ENCODE measurements at regions not wholly inside any gene's neighbourhood (a gene's known extent, or its start where the extent isn't known, plus 50 kb on each side); places are given as distances from the start of the nearest gene placed in this dataset.

DNA sequence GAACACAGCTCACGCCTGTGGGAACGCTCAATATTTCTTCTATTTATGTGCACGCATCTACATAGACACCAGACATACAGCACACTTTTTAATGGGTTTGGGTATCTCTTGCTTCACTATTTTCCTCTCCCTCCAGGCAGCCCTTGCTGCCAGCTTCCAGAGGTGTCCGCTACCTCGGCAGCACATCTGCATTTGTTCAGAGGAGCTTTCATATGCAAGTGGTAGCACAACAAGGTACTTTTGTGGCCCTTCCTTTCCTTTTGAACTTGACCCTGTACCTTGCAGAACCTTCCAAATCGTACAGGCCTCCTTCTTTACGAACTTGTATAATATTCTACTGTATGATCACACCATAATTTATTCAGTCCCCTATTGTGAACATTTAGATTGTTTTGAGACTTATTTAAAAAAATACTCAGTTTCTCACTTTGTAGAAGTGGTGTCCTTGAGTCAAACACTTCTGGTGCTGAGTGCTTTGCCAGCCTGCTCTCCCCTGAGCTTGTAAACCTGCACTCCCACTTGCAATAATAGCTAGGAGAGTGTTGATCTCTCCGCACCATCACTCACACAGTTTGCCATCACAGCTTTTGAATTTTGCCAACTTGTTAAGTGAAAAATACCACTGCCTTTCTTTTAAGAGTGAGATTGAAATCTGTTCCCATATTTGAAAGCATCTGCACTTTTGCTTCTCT lies 106.0 kb upstream of the ZNF32 start:
- no peak for DNase-seq

DNA sequence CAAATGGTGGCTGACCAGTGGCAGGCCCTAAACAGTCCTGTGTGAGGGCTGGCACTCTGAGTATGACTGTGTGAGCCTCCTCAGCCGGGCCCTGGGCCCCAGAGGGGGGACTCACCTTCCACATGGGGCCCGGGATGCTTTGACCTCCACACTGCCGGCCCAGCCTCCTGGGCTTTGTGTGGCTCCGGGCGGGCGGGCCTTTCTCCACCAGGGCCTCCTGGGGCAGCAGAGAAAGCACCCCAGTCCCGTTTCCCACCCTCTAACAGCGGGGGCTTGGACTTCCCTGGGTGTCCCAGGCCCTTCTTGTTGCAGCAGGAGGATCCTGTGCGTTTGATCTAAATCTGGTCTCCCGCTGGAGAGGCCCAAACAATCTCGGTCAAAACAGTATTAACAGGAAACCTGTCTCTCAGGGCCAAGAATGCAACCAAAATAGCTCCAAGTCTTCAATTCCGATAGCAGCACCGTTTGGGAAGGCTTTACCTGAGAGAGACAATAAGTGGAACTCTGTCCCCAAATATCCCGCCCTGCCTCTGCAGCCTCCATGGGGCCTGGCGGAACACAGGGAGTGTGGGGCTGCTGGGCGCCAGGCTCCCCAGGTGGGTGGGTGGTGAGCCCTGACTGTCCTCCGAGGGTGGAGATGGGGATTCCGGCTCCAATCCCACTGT lies 104.8 kb upstream of the ZNF32 start:
- no peak for DNase-seq

- no peak for DNase-seq
Observed at GRCh38 chr10:43752682-43753081, 104.0 kb upstream of the ZNF32 start.

DNA sequence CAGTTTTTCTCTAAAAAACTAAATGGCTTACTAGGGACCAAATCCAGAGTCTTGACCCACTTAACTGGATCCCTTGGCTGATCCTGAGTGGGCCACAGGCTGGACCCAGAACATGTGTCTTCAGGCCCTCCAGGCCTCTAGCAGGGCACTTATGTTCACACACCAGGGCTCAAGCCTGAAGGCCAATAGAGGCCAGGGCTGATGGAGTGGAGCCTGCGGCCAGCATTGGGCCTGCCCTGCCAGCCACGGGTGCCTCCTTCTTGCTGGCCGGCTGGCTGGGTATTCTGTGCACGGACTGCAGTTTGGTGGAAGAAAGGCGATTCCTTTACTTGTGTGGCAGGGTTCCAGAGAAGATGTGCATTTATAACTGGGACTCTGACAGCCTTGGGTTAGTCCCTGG lies 103.0 kb upstream of the ZNF32 start:
- no peak for DNase-seq

GRCh38 chr10:43749940-43750552 lies 101.4 kb upstream of the ZNF32 start:
- DNase-seq = no peak

DNA sequence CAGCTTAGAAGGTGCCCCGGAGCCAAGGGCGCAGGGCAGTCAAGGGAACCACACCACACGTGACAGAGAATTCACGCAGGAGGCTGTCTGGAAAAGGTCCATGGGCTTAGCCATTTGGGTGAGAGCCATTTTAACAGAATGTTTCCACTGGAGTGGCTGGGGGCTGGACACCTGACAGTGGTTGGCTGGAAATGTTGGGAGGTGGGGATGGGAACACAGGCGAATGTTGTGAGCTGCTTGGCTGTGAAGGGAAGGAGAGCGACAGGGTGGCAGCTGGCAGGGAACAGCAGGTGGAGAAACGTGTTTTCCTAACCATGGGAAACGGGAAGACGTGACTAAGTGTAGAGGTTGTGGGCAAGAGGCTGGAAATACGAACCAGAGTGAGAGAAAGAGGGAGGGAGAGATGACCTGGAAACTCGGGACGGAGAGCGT lies 100.5 kb upstream of the ZNF32 start:
- no peak for DNase-seq

- no peak for DNase-seq
Observed at GRCh38 chr10:43748560-43748959, 99.9 kb upstream of the ZNF32 start.

GRCh38 chr10:43746906-43747305 lies 98.2 kb upstream of the ZNF32 start:
- no peak for DNase-seq

- no peak for DNase-seq
Observed at GRCh38 chr10:43739161-43739560, 90.5 kb upstream of the ZNF32 start.

DNA sequence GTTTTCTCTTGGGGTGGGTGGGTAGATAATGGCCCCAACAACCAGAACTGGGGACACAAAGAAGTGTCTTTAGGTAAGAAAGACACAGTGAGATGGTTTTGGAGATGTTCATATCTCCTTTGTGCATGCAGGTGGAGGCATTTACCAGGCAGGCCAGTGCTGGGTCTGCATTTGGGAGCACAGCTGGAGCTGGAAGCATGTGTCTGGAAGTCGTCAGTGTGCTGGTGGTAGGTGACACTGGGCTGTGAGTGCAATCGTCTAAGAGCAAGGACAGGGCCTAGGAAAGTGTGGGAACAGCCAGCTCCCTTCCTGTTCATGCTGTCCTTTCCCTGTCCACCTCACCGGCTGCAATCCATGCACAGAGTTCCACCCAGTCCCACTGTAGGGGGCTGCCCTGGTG lies 88.3 kb upstream of the ZNF32 start:
- DNase-seq = no peak

GRCh38 chr10:43735907-43736306 lies 87.2 kb upstream of the ZNF32 start:
- no peak for DNase-seq

DNA sequence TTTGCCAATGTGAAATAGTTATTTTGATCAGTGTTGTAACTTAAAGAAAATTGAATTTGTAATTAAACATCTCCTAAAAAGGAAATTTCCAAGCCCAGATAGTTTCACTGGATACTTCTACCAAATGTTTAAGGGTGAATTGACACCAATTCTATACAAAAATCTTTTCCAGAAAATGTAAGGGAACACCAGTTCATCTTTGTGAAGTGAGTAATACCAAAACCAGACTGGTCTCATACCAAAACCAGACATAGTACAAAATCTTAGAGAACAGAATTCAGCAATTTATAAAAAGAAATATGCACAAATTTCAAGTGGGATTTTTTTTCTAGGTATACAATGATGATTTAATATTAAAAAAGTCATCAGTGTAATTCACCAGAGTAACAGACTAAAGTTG lies 86.0 kb upstream of the ZNF32 start:
- no peak for DNase-seq

- DNase-seq = no peak
Observed at GRCh38 chr10:43731486-43731885, 82.8 kb upstream of the ZNF32 start.

DNA sequence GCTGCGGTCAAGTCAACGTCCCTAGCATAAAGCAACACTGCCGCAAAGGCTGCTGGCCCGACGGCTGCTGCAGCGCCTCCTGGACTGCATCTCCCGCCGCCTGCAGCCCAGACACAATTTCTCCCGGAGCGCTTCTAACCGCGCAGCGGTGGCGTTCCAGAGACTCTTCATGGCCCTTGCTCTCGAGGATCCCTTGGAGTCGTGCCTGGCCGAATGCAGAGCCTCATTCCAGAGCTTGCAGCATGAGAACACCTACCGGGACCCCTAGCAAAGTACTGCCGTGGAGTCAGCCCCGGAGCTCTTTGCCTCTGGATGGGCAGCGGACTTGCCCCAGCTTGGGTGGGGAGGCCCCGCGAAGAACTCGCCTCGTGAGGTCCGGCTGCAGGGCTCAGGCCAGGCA lies 79.7 kb upstream of the ZNF32 start:
- DNase-seq = no peak

DNA sequence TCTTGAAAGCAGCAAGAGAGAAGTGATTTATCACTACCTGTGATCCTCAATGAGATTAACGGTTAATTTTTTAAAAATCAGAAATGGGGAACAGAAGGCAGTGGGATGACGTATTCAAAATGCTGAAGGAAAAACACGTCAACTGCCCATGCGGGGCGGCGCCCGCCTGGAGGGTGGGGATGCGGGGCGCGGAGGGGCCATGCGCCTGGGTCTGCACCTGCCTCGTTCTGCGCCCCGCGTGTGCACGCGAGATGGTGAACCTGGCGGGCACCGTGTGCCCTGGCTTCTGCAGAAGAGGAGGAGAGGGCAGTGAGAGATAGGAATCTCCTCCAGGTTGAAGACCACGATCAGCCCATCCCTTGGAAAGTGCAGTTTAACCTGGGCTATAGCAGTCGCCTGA lies 79.3 kb upstream of the ZNF32 start:
- DNase-seq = no peak

GRCh38 chr10:43715334-43715733 lies 66.7 kb upstream of the ZNF32 start:
- no peak for DNase-seq

DNA sequence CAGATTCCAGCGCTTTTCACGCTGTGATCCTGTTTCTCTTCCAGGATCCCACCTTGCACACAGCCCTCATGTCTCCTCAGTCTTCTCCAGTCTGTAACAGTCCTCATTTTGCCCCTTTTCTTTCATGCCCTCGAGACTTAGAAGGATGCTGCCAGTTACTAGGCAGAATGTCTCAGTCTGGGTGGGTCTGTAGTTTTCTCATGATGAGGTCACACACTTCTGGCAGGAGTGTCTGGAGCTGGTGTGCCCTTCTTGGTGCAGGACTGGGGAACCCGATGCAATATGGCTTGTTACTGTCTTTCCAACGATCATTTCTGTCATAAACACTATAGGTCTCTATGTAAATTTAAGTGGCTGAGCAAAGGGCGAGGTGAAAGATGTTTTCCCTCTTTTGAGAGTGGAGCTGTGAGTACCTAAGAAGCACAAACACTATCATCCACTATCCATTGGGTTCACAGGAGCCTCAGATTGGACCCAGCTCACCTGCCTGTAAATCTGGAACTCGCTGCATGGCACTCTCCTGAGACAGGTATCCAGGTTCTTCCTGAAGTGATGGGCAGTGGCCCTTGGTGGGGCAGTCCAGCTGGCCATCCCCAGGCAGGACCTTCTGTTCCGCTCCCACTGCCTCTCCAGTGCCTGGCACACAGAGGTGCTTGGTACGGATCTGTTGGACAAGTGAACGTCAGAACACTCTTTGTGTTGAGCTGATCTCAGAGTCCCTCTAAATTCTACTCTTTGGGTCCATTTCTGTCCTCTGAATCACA lies 64.3 kb upstream of the ZNF32 start:
- no peak for DNase-seq

DNA sequence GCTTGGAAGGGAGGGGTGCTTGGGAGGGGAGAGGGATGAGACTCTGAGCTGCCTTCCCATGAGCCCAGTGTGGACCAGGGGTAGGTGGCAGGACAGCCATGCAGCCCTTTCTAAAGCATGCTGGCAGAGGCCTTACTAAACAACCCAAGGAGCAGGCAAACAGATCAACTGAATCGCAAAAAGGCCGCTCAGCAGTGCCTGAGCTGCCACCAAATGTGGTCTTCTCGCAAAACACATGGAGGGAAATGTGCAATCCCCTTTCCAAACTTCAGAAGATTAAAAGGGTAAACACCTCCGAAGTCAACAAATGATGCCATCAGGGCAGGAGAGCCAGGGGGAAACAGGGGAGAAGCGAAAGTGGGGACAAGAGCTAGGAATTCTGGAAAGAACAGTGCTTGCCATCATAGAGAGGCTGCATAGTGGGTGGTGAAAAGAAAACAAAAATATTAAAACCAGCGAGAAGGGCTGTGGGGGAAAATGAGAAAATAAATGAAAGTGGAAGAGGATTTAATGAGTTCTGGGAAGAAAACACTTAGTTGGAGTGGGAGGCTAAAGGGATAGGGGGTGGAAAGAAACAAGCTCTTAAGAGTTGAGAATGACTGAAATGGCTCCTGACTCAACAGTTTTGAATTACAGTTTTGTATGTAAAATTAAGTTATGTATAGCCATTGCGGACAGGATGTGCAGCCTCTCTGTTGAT lies 62.2 kb upstream of the ZNF32 start:
- no peak for DNase-seq

DNA sequence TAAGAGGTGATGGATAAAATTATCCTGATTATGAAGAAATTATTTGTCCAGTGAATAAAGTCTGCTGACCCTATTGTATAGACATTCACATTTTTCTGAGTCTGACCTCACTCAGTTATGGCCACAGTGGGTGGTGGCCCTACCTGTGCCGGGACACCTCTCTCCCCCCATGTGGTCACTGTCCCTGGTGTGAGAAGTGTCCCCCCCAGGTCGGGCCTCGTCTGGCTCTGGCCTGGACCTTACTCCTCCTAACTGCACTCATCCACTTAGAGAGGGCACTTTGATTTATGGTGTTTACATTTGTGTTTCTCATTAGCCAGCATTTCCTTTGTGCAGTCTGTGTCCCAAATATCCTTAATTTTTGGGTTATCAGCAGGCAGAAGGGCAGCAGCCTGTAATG lies 59.6 kb upstream of the ZNF32 start:
- DNase-seq = no peak

DNA sequence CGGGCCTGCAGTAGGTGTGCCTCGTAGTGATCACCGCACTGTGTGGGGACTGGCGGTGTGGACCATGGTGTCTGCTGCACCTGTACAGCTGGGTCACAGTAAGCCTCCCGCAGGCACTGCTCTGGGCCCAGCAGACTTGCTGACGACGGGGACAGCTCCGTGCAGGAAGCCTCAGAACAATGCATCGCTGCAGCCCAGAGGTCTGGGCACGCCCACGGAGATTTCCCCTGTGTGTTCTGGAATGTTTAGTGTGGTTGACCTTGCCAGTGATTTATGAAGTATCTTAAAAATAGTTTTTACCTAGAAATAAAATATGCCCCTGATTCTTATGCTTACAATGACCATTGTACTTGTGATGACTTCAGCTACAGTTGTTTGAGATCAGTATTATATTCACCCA lies 59.1 kb upstream of the ZNF32 start:
- no peak for DNase-seq

DNA sequence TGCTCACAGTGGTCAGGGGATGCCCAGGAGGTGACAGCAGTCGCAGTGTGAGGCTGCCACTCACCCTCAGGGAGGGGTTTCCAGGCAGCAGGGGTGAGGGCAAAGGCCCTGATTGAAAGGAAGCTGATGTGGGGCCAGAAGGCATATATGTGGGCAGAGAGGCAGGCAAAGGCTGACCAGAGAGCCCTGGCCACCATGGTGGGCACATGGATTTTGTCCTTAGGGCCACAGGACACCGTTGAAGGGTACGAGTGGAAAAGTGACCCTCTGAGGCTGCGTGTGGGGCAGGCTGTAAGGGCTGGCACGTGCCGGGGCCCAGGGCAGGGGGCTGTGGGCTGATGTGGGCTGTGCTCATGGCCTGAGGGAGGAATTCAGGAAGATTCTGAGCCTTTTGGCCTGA lies 57.5 kb upstream of the ZNF32 start:
- no peak for DNase-seq

GRCh38 chr10:43703286-43703685 lies 54.6 kb upstream of the ZNF32 start:
- no peak for DNase-seq

DNA sequence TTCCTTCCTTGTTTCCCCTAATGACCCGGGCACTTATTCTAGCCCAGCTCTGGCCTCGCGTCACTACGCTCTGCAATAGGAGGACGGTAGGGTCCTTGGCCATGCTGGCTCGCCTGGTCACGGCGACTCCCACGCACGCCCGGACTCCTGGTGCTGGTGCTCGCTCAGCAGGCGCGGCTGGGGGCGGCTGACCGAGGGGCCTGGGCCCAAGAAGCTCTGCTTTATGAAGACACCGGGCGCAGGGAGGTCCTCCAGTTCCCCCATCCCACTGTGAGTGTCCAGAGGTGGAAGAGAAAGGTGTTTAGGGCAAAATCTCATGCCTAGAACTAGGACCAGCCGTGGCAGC lies 54.2 kb upstream of the ZNF32 start:
- DNase-seq = no peak
